H9 (cell line): ENCODE measurements at regions not wholly inside any gene's neighbourhood (a gene's known extent, or its start where the extent isn't known, plus 50 kb on each side); places are given as distances from the start of the nearest gene placed in this dataset.

Experiments used
- DNase-seq: peaks from one replicate; pipeline ENCODE4 v3.0.0-alpha.2; 2017
- H2AFZ ChIP-seq: one replicate; pipeline ENCODE4 v1.6.1; 2013; ENCODE audit warnings: mild to moderate bottlenecking, low read length, control low read depth, moderate library complexity
- H2AK5ac ChIP-seq: 2 replicates; pipeline ENCODE4 v1.6.1; 2013; ENCODE audit warnings: low read length, control low read depth, mixed read lengths; ENCODE audit not compliant: insufficient read length
- H2BK120ac ChIP-seq: one replicate; pipeline ENCODE4 v1.6.1; 2013; ENCODE audit warnings: low read depth, mild to moderate bottlenecking, low read length, control low read depth, inconsistent platforms; ENCODE audit not compliant: poor library complexity, severe bottlenecking
- H2BK12ac ChIP-seq: 2 replicates; pipeline ENCODE4 v1.6.1; 2013; ENCODE audit warnings: low read length, control low read depth, mixed read lengths, low read depth; ENCODE audit not compliant: insufficient read length
- H2BK15ac ChIP-seq: 2 replicates; pipeline ENCODE4 v1.6.1; 2013; ENCODE audit warnings: low read depth, low read length, control low read depth
- H2BK20ac ChIP-seq: one replicate; pipeline ENCODE4 v1.6.1; 2013; ENCODE audit warnings: low read depth, mild to moderate bottlenecking, low read length, control low read depth, inconsistent platforms; ENCODE audit not compliant: poor library complexity, severe bottlenecking
- H2BK5ac ChIP-seq: 2 replicates; pipeline ENCODE4 v1.6.1; 2013; ENCODE audit warnings: low read length, control low read depth, mixed read lengths; ENCODE audit not compliant: insufficient read length
- H3K14ac ChIP-seq: 2 replicates; pipeline ENCODE4 v1.6.1; 2013; ENCODE audit warnings: low read length, control low read depth; ENCODE audit not compliant: insufficient read depth
- H3K18ac ChIP-seq: 2 replicates; pipeline ENCODE4 v1.6.1; 2013; ENCODE audit warnings: low read depth, mild to moderate bottlenecking, mixed read lengths, low read length, control low read depth; ENCODE audit not compliant: insufficient read length
- H3K23ac ChIP-seq: 2 replicates; pipeline ENCODE4 v1.6.1; 2013; ENCODE audit warnings: low read length, control low read depth, mixed read lengths, low read depth; ENCODE audit not compliant: insufficient read length
- H3K23me2 ChIP-seq: 2 replicates; pipeline ENCODE4 v1.6.1; 2013; ENCODE audit warnings: low read depth, mild to moderate bottlenecking, mixed read lengths, low read length, control low read depth; ENCODE audit not compliant: insufficient read length, poor library complexity, severe bottlenecking
- H3K27ac ChIP-seq: 2 replicates; pipeline ENCODE4 v1.5.1; 2013; ENCODE audit warnings: low read length, control low read depth, mixed read lengths, low read depth; ENCODE audit not compliant: insufficient read length
- H3K27me3 ChIP-seq: 2 replicates; pipeline ENCODE4 v1.6.1; 2013; ENCODE audit warnings: low read length, control low read depth, inconsistent platforms; ENCODE audit not compliant: insufficient read depth
- H3K4ac ChIP-seq: 2 replicates; pipeline ENCODE4 v1.6.1; 2013; ENCODE audit warnings: low read depth, mild to moderate bottlenecking, control low read depth, inconsistent platforms, low read length, moderate library complexity
- H3K4me1 ChIP-seq: 2 replicates; pipeline ENCODE4 v1.6.1; 2013; ENCODE audit warnings: low read length, control low read depth, inconsistent platforms; ENCODE audit not compliant: insufficient read depth
- H3K4me2 ChIP-seq: 2 replicates; pipeline ENCODE4 v1.6.1; 2013; ENCODE audit warnings: low read length, control low read depth, mixed read lengths; ENCODE audit not compliant: insufficient read length, insufficient read depth
- H3K56ac ChIP-seq: 2 replicates; pipeline ENCODE4 v1.6.1; 2013; ENCODE audit warnings: low read depth, mild to moderate bottlenecking, mixed read lengths, low read length, control low read depth; ENCODE audit not compliant: insufficient read length
- H3K79me1 ChIP-seq: 2 replicates; pipeline ENCODE4 v1.6.1; 2013; ENCODE audit warnings: low read depth, mild to moderate bottlenecking, moderate library complexity, low read length, control low read depth, inconsistent platforms; ENCODE audit not compliant: insufficient read depth, poor library complexity, severe bottlenecking
- H3K79me2 ChIP-seq: 2 replicates; pipeline ENCODE4 v1.6.1; 2013; ENCODE audit warnings: low read length, control low read depth, inconsistent platforms; ENCODE audit not compliant: insufficient read depth
- H3K9ac ChIP-seq: 2 replicates; pipeline ENCODE4 v1.6.1; 2013; ENCODE audit warnings: low read length, control low read depth, mixed read lengths; ENCODE audit not compliant: insufficient read length; ENCODE audit errors: extremely low read depth
- H3K9me3 ChIP-seq: one replicate; pipeline ENCODE4 v1.6.1; 2013; ENCODE audit warnings: low read depth, low read length, inconsistent platforms; ENCODE audit not compliant: control insufficient read depth
- H3T11ph ChIP-seq: one replicate; pipeline ENCODE4 v1.6.1; 2013; ENCODE audit warnings: mild to moderate bottlenecking, low read length, control low read depth, inconsistent platforms
- H4K20me1 ChIP-seq: one replicate; pipeline ENCODE4 v1.6.1; 2013; ENCODE audit not compliant: control insufficient read depth, insufficient read length, insufficient read depth
- H4K5ac ChIP-seq: 2 replicates; pipeline ENCODE4 v1.6.1; 2013; ENCODE audit warnings: low read depth, mild to moderate bottlenecking, mixed read lengths, low read length, control low read depth; ENCODE audit not compliant: insufficient read length
- H4K8ac ChIP-seq: replicated peaks from 2 replicates; pipeline ENCODE4 v1.6.1; 2013; ENCODE audit warnings: low read length, control low read depth, mixed read lengths, low read depth; ENCODE audit not compliant: insufficient read length
- H4K91ac ChIP-seq: 2 replicates; pipeline ENCODE4 v1.6.1; 2013; ENCODE audit warnings: low read depth, mild to moderate bottlenecking, moderate library complexity, mixed read lengths, low read length, control low read depth; ENCODE audit not compliant: insufficient read length
- H3K27ac Mint-ChIP-seq, 3 experiments: 2 replicates in 2 of 3; 3 replicates in 1 of 3; pipeline ENCODE4 v1.8.0; 2020 to 2021; ENCODE audit warnings: mixed read lengths in 3 of 3, mild to moderate bottlenecking in 1 of 3, moderate library complexity in 1 of 3
- H3K27me3 Mint-ChIP-seq: 2 replicates; pipeline ENCODE4 v1.8.0; 2021; ENCODE audit warnings: low read depth, mild to moderate bottlenecking, moderate library complexity, mixed read lengths
- H3K36me3 Mint-ChIP-seq, 3 experiments: 2 replicates in 2 of 3; 3 replicates in 1 of 3; pipeline ENCODE4 v1.8.0; 2020 to 2021; ENCODE audit warnings: low read depth in 3 of 3, mixed read lengths in 3 of 3; ENCODE audit not compliant: insufficient read depth in 1 of 3
- H3K4me1 Mint-ChIP-seq, 2 experiments: 2 replicates each; pipeline ENCODE4 v1.8.0; 2020; ENCODE audit warnings: mixed read lengths in 2 of 2
- H3K4me3 Mint-ChIP-seq, 2 experiments: 2 replicates in 1 of 2; 3 replicates in 1 of 2; pipeline ENCODE4 v1.8.0; 2020 to 2021; ENCODE audit warnings: mild to moderate bottlenecking in 2 of 2, mixed read lengths in 2 of 2, moderate library complexity in 1 of 2
- H3K9me3 Mint-ChIP-seq, 2 experiments: 2 replicates in 1 of 2; 3 replicates in 1 of 2; pipeline ENCODE4 v1.8.0; 2020; ENCODE audit warnings: mild to moderate bottlenecking in 2 of 2, mixed read lengths in 2 of 2, moderate library complexity in 1 of 2
- CTCF ChIP-seq: fragments of 200-600 bp; sonication (generic); conservative IDR thresholded peaks from 3 replicates; pipeline ENCODE4 v1.8.0; 2021; ENCODE audit warnings: antibody characterized with exemption, mild to moderate bottlenecking
- WGBS: extraction: QIAGEN DNeasy Blood & Tissue Kit; methylation state at CpG from one replicate; pipeline ENCODE4 v1.1.7; 2013; ENCODE audit warnings: missing lambda C conversion rate, low lambda C conversion rate, mixed read lengths; ENCODE audit not compliant: insufficient read length; ENCODE audit errors: extremely low coverage; 5-methylcytosine and 5-hydroxymethylcytosine counted together

- H3K18ac ChIP-seq, result no peak overlapping the region
- H3K9ac ChIP-seq, result no peak overlapping the region
- no peak overlapping the region for H3K23ac ChIP-seq
- no peaks in the 10 kb centered on the region for H3K23me2 ChIP-seq
- no peaks in the 10 kb centered on the region for H3K9me3 Mint-ChIP-seq
- H4K20me1 ChIP-seq, result no peaks in the 10 kb centered on the region
- TF ChIP-seq CTCF, result no peak
- no peak overlapping the region for H3K27ac ChIP-seq
- H4K8ac ChIP-seq, result no peak overlapping the region
- no peak overlapping the region for H3K14ac ChIP-seq
- H3K36me3 Mint-ChIP-seq, result no peaks in the 10 kb centered on the region
- H3K27ac Mint-ChIP-seq, result no peak overlapping the region
- no peak overlapping the region for H2BK120ac ChIP-seq
- H3K4me1 ChIP-seq, result no peaks in the 10 kb centered on the region; the same call in 1 of the 2 replicates
- peaks cover 11% of the 10 kb centered on the region for H3K27me3 Mint-ChIP-seq
- H2BK12ac ChIP-seq, result no peak overlapping the region
- H3T11ph ChIP-seq, result no peak overlapping the region
- no peaks in the 10 kb centered on the region for H3K9me3 ChIP-seq
- no peak overlapping the region for H3K4me2 ChIP-seq
- no peaks in the 10 kb centered on the region for H3K27me3 ChIP-seq
- H2BK20ac ChIP-seq, result no peak overlapping the region
- H3K79me2 ChIP-seq, result no peaks in the 10 kb centered on the region
- H2AFZ ChIP-seq, result no peak overlapping the region
- no peak overlapping the region for H4K5ac ChIP-seq
- H3K56ac ChIP-seq, result no peak overlapping the region
- H2AK5ac ChIP-seq, result no peak overlapping the region
- DNase-seq, result no peak
- H3K4ac ChIP-seq, result no peak overlapping the region
- no peak overlapping the region for H2BK5ac ChIP-seq
- no peak overlapping the region for H2BK15ac ChIP-seq
- WGBS, result no CpG with 5 or more reads among the region's 5 CpGs
- H3K4me1 Mint-ChIP-seq, result no peaks in the 10 kb centered on the region
- no peak overlapping the region for H3K4me3 Mint-ChIP-seq
- no peak overlapping the region for H4K91ac ChIP-seq
- H3K79me1 ChIP-seq, result no peaks in the 10 kb centered on the region
Observed at GRCh38 chr22:34294476-34294875, 374.2 kb upstream of the LARGE1 start.
